IMR-90 (cell line): ENCODE measurements at regions not wholly inside any gene's neighbourhood (a gene's known extent, or its start where the extent isn't known, plus 50 kb on each side); places are given as distances from the start of the nearest gene placed in this dataset.

ENCODE experiments used
- ATAC-seq: fragments of 200-7000 bp; cut with Tn5 transposase; 2 replicates; pipeline ENCODE4 v1.9.1; 2020; ENCODE audit warnings: low read depth, mild to moderate bottlenecking, moderate library complexity
- BruUV-seq: library from RNA; stranded (reverse); fragments of 400-500 nt; replicated peaks from 2 replicates; lab custom pipeline; 2021; lab: Mats Ljungman, UMichigan
- CTCF ChIA-PET: fragments of 300-600 bp; formaldehyde crosslinking; extraction: SDS; loops from one replicate; lab custom pipeline; 2021; ENCODE audit warnings: antibody characterized with exemption; lab: Yijun Ruan, JAX
- POLR2A ChIA-PET: fragments of 300-600 bp; sonication (Branson Sonifier 250); formaldehyde crosslinking; loops from one replicate; lab custom pipeline; 2022; ENCODE audit warnings: antibody characterized with exemption; ENCODE audit not compliant: unreplicated experiment; lab: Charles Lee
- DNase-seq: peaks from one replicate; pipeline ENCODE4 v3.0.0; 2013
- H2AFZ ChIP-seq: replicated peaks from 2 replicates; pipeline ENCODE3; 2013; ENCODE audit warnings: low read length, mild to moderate bottlenecking; ENCODE audit not compliant: poor library complexity
- H2AK5ac ChIP-seq: 2 replicates; pipeline ENCODE4 v1.6.1; 2013; ENCODE audit warnings: low read depth, low read length, inconsistent platforms
- H2AK9ac ChIP-seq: replicated peaks from 2 replicates; pipeline ENCODE3; 2013; ENCODE audit warnings: mild to moderate bottlenecking, low read depth, low read length, moderate library complexity; ENCODE audit not compliant: poor library complexity
- H2BK120ac ChIP-seq: 2 replicates; pipeline ENCODE4 v1.6.1; 2013; ENCODE audit warnings: low read depth, low read length, inconsistent platforms
- H2BK15ac ChIP-seq: 3 replicates; pipeline ENCODE4 v1.6.1; 2013; ENCODE audit warnings: low read depth, low read length, inconsistent platforms
- H2BK20ac ChIP-seq: 2 replicates; pipeline ENCODE4 v1.6.1; 2013; ENCODE audit warnings: low read depth, mild to moderate bottlenecking, inconsistent platforms, low read length, moderate library complexity
- H2BK5ac ChIP-seq: 2 replicates; pipeline ENCODE4 v1.6.1; 2013; ENCODE audit warnings: mild to moderate bottlenecking, low read depth, low read length, inconsistent platforms; ENCODE audit not compliant: poor library complexity, severe bottlenecking
- H3K14ac ChIP-seq: replicated peaks from 2 replicates; pipeline ENCODE4 v1.6.1; 2013; ENCODE audit warnings: low read depth, low read length, inconsistent platforms
- H3K18ac ChIP-seq: 2 replicates; pipeline ENCODE4 v1.6.1; 2013; ENCODE audit warnings: low read depth, low read length, control low read depth
- H3K23ac ChIP-seq: 2 replicates; pipeline ENCODE4 v1.6.1; 2013; ENCODE audit warnings: low read depth, low read length, inconsistent platforms
- H3K27ac ChIP-seq: 2 replicates; pipeline ENCODE4 v1.5.1; 2013; ENCODE audit warnings: mild to moderate bottlenecking, control low read depth, low read length; ENCODE audit not compliant: insufficient read depth
- H3K27me3 ChIP-seq: 2 replicates; pipeline ENCODE4 v1.6.1; 2013; ENCODE audit warnings: low read length; ENCODE audit not compliant: control insufficient read depth, insufficient read depth
- H3K36me3 ChIP-seq: 2 replicates; pipeline ENCODE4 v1.6.1; 2013; ENCODE audit warnings: low read length, mixed read lengths; ENCODE audit not compliant: control insufficient read depth, insufficient read depth
- H3K4ac ChIP-seq: 2 replicates; pipeline ENCODE4 v1.6.1; 2013; ENCODE audit warnings: low read depth, low read length, inconsistent platforms
- H3K4me1 ChIP-seq: 2 replicates; pipeline ENCODE4 v1.6.1; 2013; ENCODE audit warnings: low read length, mixed read lengths; ENCODE audit not compliant: control insufficient read depth, insufficient read depth
- H3K4me2 ChIP-seq: 2 replicates; pipeline ENCODE4 v1.6.1; 2013; ENCODE audit warnings: low read depth, mild to moderate bottlenecking, control low read depth, low read length, moderate library complexity
- H3K4me3 ChIP-seq: 2 replicates; pipeline ENCODE4 v1.5.1; 2013; ENCODE audit warnings: low read depth, mild to moderate bottlenecking, control low read depth, low read length, moderate library complexity; ENCODE audit not compliant: insufficient read depth
- H3K56ac ChIP-seq: 2 replicates; pipeline ENCODE4 v1.6.1; 2013; ENCODE audit warnings: low read length, inconsistent platforms; ENCODE audit not compliant: insufficient read depth; ENCODE audit errors: extremely low read depth
- H3K79me1 ChIP-seq, 2 experiments: 2 replicates each; pipeline ENCODE4 v1.6.1; 2013; ENCODE audit warnings: low read length in 2 of 2, inconsistent platforms in 1 of 2, low read depth in 1 of 2
- H3K9ac ChIP-seq: 2 replicates; pipeline ENCODE4 v1.6.1; 2013; ENCODE audit warnings: low read depth, low read length, control low read depth
- H3K9me1 ChIP-seq: 2 replicates; pipeline ENCODE4 v1.6.1; 2013; ENCODE audit warnings: low read length, inconsistent platforms; ENCODE audit not compliant: insufficient read depth
- H3K9me3 ChIP-seq: 2 replicates; pipeline ENCODE4 v1.6.1; 2013; ENCODE audit warnings: low read length; ENCODE audit not compliant: control insufficient read depth, insufficient read depth
- H4K20me1 ChIP-seq: 2 replicates; pipeline ENCODE4 v1.6.1; 2013; ENCODE audit warnings: low read length, inconsistent platforms; ENCODE audit not compliant: insufficient read depth
- H4K5ac ChIP-seq: 2 replicates; pipeline ENCODE4 v1.6.1; 2013; ENCODE audit warnings: mild to moderate bottlenecking, low read depth, low read length, control low read depth
- H4K8ac ChIP-seq, 2 experiments: 2 replicates each; pipeline ENCODE4 v1.6.1; 2013; ENCODE audit warnings: low read depth in 2 of 2, low read length in 2 of 2, control low read depth in 1 of 2, inconsistent platforms in 1 of 2
- H4K91ac ChIP-seq: 2 replicates; pipeline ENCODE4 v1.6.1; 2013; ENCODE audit warnings: low read depth, low read length, inconsistent platforms; ENCODE audit not compliant: insufficient read depth
- BHLHE40 ChIP-seq: fragments of 150-350 bp; IDR thresholded peaks from 2 replicates; pipeline ENCODE4 v1.6.1; 2016; ENCODE audit warnings: mild to moderate bottlenecking, low read depth, low read length
- CHD1 ChIP-seq: IDR thresholded peaks from 2 replicates; pipeline ENCODE4 v1.6.1; 2012; ENCODE audit warnings: low read depth, low read length, improper control_type of control experiment
- FOS ChIP-seq: fragments of 150-350 bp; IDR thresholded peaks from 2 replicates; pipeline ENCODE4 v1.6.1; 2016; ENCODE audit warnings: low read depth, low read length
- MAFK ChIP-seq: IDR thresholded peaks from 2 replicates; pipeline ENCODE4 v1.6.1; 2012; ENCODE audit warnings: low read depth, low read length, improper control_type of control experiment
- MXI1 ChIP-seq: IDR thresholded peaks from 2 replicates; pipeline ENCODE4 v1.6.1; 2012; ENCODE audit warnings: low read depth, mild to moderate bottlenecking, low read length, moderate library complexity, borderline replicate concordance
- NFE2L2 ChIP-seq: fragments of 150-350 bp; IDR thresholded peaks from 2 replicates; pipeline ENCODE4 v1.6.1; 2016; ENCODE audit warnings: low read depth, mild to moderate bottlenecking, low read length
- POLR2A ChIP-seq: IDR thresholded peaks from 2 replicates; pipeline ENCODE4 v1.6.1; 2012; ENCODE audit warnings: mild to moderate bottlenecking, low read depth, low read length
- RAD21 ChIP-seq: IDR thresholded peaks from 2 replicates; pipeline ENCODE4 v1.6.1; 2012; ENCODE audit warnings: low read length, improper control_type of control experiment
- WGBS, 2 experiments: methylation state at CpG; one replicate each; pipeline versions ENCODE4 v1.1.5 to v1.1.7; 2013; ENCODE audit warnings: missing lambda C conversion rate in 2 of 2; ENCODE audit not compliant: insufficient read length in 1 of 2; ENCODE audit errors: extremely low coverage in 2 of 2; 5-methylcytosine and 5-hydroxymethylcytosine counted together
- dilution Hi-C: fragments of 300-500 bp; cut with HindIII; formaldehyde crosslinking; loops from one replicate; pipeline ENCODE4 v1.14.3; 2018; ENCODE audit warnings: low sequenced_read_pairs; ENCODE audit not compliant: unreplicated experiment
- in situ Hi-C: fragments of 300-500 bp; cut with MboI; formaldehyde crosslinking; loops from 3 replicates; pipeline ENCODE4 v1.14.3; 2019; ENCODE audit warnings: low sequenced_read_pairs, inconsistent platforms, mixed read lengths
- intact Hi-C: fragments of 100-400 bp; cut with micrococcal nuclease; formaldehyde crosslinking; loops from 2 replicates; pipeline ENCODE4 v1.10.0; 2022
- TF ChIP-seq, protein P1 (sequence below): fragments of 150-350 bp; IDR thresholded peaks from 2 replicates; pipeline ENCODE4 v1.6.1; 2017; ENCODE audit warnings: mild to moderate bottlenecking, antibody characterized with exemption, low read length, low read depth
- TF ChIP-seq, protein P2 (sequence below): conservative IDR thresholded peaks from 2 replicates; pipeline ENCODE4 v1.5.1; 2012; ENCODE audit warnings: mild to moderate bottlenecking, low read depth, low read length, improper control_type of control experiment
- TF ChIP-seq, protein P3 (sequence below): fragments of 150-350 bp; IDR thresholded peaks from 2 replicates; pipeline ENCODE4 v1.6.1; 2016; ENCODE audit warnings: low read depth, mild to moderate bottlenecking, low read length, moderate library complexity, borderline replicate concordance

DNA sequence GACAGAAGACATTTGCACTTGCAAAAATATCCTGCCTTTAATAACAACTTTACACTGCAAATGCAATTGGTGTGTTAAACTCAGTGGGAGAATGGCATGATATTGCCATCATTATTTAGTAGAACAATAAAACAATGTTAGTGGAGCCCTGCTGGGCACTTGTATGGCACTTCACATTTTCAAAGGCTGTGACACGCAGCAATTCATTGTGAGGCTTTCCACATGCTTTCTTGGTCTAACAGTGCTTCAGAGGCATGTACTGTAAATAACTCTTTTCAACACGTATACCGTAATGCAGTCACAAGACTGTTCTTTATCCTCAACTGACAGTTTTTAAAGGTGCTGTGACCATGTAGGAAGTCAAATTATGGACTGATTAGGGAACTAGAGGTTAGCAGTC lies 155.5 kb upstream of the EPB41L4A start:
- intact Hi-C loops = no loop called here
- dilution Hi-C loops = no loop called here
- BruUV-seq = no TSS peak

More for the DNA sequence above, 155.5 kb upstream of the EPB41L4A start:
- TF ChIP-seq POLR2A = no peak
- TF ChIP-seq MAFK = no peak
- TF ChIP-seq, protein P1, sequence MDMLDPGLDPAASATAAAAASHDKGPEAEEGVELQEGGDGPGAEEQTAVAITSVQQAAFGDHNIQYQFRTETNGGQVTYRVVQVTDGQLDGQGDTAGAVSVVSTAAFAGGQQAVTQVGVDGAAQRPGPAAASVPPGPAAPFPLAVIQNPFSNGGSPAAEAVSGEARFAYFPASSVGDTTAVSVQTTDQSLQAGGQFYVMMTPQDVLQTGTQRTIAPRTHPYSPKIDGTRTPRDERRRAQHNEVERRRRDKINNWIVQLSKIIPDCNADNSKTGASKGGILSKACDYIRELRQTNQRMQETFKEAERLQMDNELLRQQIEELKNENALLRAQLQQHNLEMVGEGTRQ = no peak
- TF ChIP-seq FOS = no peak
- TF ChIP-seq BHLHE40 = no peak
- TF ChIP-seq CHD1 = no peak
- no peak for TF ChIP-seq RAD21
- TF ChIP-seq, protein P2, sequence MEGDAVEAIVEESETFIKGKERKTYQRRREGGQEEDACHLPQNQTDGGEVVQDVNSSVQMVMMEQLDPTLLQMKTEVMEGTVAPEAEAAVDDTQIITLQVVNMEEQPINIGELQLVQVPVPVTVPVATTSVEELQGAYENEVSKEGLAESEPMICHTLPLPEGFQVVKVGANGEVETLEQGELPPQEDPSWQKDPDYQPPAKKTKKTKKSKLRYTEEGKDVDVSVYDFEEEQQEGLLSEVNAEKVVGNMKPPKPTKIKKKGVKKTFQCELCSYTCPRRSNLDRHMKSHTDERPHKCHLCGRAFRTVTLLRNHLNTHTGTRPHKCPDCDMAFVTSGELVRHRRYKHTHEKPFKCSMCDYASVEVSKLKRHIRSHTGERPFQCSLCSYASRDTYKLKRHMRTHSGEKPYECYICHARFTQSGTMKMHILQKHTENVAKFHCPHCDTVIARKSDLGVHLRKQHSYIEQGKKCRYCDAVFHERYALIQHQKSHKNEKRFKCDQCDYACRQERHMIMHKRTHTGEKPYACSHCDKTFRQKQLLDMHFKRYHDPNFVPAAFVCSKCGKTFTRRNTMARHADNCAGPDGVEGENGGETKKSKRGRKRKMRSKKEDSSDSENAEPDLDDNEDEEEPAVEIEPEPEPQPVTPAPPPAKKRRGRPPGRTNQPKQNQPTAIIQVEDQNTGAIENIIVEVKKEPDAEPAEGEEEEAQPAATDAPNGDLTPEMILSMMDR = no peak
- TF ChIP-seq, protein P3, sequence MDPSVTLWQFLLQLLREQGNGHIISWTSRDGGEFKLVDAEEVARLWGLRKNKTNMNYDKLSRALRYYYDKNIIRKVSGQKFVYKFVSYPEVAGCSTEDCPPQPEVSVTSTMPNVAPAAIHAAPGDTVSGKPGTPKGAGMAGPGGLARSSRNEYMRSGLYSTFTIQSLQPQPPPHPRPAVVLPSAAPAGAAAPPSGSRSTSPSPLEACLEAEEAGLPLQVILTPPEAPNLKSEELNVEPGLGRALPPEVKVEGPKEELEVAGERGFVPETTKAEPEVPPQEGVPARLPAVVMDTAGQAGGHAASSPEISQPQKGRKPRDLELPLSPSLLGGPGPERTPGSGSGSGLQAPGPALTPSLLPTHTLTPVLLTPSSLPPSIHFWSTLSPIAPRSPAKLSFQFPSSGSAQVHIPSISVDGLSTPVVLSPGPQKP = no peak
- TF ChIP-seq NFE2L2 = no peak
- no peak for TF ChIP-seq MXI1
- Histone ChIP-seq H2AK5ac (no peak overlapping the region), H3K23ac (no peak overlapping the region), H3K4me2 (no peak overlapping the region), H3K9me1 (no peaks in the 10 kb centered on the region), H3K4me1 (no peaks in the 10 kb centered on the region), H2AFZ (no peak overlapping the region), H2BK120ac (no peak overlapping the region), H3K18ac (no peak overlapping the region), H3K36me3 (no peaks in the 10 kb centered on the region), H3K4me3 (no peak overlapping the region), H3K9me3 (no peaks in the 10 kb centered on the region), H2BK20ac (no peak overlapping the region), H3K27ac (no peak overlapping the region), H2BK5ac (no peak overlapping the region), H4K5ac (no peak overlapping the region), H2BK15ac (no peak overlapping the region), H3K4ac (no peak overlapping the region), H4K20me1 (no peaks in the 10 kb centered on the region), H2AK9ac (no peak overlapping the region), H3K79me1 (no peaks in the 10 kb centered on the region), H3K9ac (no peak overlapping the region), H4K8ac (no peak overlapping the region), H4K91ac (no peak overlapping the region), H3K14ac (no peak overlapping the region), H3K27me3 (no peaks in the 10 kb centered on the region; the same call in 1 of the 2 replicates), H3K56ac (no peak overlapping the region)
- ChIA-PET POLR2A (no interaction called here), CTCF (no interaction called here)
- ATAC-seq = no peak
- 71% methylated on average over 1 of the region's 3 CpGs; no CpG with 5 or more reads in 1 of the 2 experiments for WGBS, 2 experiments
- in situ Hi-C loops = loop anchor here (25.0 kb wide), 2 partner anchors 388 to 1038 kb away; no protein-coding TSS in a partner anchor
- DNase-seq = no peak
